COLO668 (cell line): ENCODE measurements at regions not wholly inside any gene's neighbourhood (a gene's known extent, or its start where the extent isn't known, plus 50 kb on each side); places are given as distances from the start of the nearest gene placed in this dataset.

Experiments
- DNase-seq: peaks from one replicate; lab custom pipeline; 2025; ENCODE audit not compliant: unreplicated experiment; lab: John Stamatoyannopoulos, UW

GRCh38 chr10:128973221-128973620 is 493.8 kb upstream of the MGMT start:
- DNase-seq = no peak

DNA sequence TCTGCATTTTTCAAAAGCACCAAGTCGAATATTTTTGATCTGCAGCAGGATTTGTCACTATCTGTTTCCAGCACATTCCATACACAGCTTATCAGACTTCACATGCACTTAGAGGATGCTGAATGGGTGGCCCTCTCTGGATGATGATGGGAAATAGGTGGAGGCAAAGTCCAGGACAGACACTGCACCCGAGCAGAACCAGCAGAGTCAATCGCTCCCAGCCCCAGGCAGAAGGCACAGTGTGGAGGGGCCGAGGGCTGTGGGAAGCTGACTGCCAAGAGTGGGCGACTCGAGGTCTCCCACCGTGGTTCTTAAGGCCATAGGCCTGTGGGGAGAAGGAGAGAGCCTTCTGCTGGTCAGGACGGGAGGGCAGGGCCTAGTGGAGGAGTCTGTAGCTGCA is 490.2 kb upstream of the MGMT start:
- DNase-seq = no peak

DNA sequence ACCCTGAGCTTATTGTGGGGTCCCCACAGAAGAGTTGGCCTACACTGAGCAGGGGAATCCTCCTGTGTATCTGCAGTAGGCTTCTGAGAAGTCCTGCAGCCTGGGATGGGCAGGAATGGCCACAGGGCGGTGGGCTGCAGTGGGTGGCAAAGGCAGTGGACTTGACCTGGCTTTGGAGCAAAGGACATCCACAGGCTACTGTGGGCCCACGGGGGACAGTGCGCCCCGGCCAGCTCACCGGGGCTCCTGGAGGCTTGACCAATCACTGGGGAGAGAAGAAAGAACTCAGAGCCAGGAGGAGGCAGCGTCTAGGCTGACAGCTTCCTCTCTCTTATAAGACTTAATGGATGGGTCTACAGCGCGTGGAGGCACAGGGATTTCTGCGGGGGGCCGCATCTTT is 488.8 kb upstream of the MGMT start:
- DNase-seq = no peak

- no peak for DNase-seq
Measured at GRCh38 chr10:128979405-128979804, 487.6 kb upstream of the MGMT start.

DNA sequence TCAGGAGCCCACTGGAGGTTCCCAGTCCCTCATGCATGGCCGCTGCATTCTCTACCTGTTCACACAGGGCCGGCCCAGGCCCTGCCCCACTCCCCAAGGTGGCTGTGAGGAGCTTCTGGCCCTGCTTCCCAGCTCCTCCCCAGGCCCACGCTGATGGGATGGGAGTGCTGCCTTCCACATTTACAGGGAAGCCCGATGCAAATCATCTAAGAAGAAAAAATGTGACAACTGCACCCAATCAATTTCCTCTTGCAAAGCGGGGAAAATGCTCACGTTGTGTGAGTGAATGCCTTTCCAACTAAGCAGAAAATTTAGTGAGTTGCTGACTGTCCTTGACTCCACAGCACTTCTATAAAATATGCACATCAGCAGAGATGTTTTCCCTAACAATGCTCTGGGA is 485.8 kb upstream of the MGMT start:
- no peak for DNase-seq

DNA sequence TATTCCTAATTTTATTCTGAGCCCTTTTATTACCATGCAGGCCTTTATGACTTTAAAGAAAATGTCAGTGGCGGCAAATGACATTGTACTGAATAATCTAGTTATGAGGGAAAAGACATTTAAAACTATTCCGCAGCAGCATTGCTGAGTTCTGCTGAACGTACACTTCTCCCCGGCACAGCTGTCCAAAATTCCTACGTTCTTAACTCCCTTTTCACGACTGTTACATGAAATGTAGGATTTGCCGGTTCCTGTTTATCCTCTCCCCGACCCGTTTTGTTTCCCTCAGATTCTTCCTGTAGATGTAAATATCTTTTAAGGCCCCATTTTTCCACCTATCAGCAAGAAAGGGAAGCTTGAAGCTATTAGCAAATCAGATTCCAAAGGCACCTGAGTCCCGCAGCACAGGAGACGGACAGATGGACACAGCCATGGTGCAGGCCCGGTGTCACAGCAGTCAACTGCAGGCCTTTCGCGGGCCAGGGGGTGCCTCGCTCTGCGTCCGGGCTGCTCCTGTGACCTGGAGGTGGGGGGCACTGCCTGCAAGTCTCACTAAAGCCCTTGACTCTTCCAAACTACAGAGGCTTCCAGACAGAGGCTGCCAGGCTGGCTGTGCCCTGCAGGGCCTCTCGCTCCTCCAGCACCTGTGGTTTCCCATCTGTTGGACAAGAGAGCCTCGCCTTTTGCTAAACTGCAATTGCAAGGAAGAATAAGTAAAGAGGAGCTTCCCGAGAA is 485.0 kb upstream of the MGMT start:
- no peak for DNase-seq

DNA sequence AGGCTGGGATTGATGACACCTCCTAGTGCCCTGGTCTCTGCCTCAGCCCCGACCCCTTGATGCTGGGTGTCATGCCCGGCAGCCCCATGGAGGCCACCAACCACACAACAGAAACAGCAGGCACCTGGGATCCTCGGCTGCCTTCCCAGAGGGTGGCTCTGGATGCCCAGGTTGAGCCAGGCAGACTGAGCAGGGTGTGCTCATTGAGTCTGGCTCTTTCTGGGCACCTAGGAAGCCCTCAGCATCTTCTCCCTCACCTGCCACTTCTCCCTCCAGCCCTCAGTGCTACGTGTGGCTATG is 484.5 kb upstream of the MGMT start:
- no peak for DNase-seq

DNA sequence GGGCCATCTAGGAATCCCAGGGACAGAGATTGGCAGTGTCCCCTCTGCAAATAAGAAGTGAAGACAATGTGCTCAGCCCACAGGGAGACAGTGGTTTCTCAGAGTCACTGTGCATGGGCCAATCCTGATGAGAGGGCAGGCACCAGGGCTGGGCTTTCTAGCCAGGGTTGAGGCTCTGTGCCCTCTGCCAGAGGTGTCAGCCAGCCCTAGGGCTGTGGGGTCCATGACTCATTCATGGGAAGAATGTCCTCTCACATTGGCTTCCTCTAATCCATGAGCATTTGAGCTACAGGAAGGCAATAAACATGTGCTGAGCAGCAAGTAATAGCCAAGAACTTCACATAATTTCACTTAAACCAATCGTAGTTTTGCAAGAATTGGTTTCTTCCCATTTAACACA is 482.0 kb upstream of the MGMT start:
- no peak for DNase-seq

DNA sequence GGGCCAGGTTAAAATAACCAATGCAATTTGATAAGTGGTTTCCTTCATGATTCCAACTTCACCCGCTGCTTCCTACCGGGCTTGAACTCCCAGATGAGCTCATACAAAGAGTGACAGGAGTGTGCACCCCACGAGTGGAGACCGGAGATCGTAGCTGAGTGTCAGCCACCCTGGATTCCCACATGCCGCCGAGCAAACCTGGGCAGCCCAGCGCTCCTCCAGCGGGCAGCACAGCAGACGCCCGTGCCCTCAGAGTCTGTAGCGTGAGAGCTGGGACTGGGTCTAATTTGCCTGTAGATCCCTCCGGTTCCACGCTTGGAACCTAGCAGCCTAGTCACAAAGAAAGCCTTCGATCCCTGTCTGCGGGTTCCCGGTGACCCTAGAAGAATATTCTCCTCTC is 476.1 kb upstream of the MGMT start:
- DNase-seq = no peak

DNA sequence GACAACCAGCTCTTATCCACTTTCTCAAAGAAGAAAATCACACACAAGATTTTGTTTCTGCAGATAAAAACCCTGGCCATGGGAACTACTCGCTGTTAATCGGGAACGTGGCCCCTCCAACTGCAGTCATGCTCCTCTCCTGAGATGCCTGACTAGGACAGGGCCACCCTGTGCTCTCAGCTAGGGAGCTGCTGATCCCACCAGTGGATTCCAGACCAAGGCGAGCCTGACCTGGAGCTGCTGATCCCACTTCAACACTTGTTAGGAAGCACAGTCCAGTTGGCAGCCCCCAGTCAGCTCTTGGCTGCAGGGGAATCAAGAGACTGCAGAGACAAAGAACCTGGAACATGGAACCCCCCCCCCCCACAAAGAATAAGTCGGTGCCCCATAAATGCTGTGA is 474.3 kb upstream of the MGMT start:
- no peak for DNase-seq

- no peak for DNase-seq
Measured at GRCh38 chr10:128993443-128993842, 473.6 kb upstream of the MGMT start.

GRCh38 chr10:128993911-128994538 is 473.0 kb upstream of the MGMT start:
- DNase-seq = no peak

GRCh38 chr10:128994598-128995143 is 472.4 kb upstream of the MGMT start:
- DNase-seq = no peak

DNA sequence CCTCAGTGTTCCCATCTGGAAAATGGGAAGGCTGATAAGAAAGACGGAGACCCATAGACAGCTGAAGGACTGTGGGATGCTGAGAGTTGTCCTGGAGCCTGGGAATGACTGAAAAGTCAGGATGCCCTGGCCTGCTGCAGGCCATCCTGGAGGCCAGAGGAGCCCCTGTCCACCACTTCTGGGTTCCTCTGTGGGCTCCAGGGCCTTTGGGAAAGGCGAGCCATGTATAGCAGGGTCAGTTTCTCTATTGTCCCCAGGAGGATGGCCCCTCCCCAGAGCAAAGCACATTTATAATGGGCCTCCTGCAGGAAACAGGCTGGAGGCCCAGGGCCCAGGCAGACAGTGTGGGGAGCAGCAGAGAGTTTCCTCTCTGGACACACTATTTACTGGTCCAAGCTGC is 471.4 kb upstream of the MGMT start:
- DNase-seq = no peak

- no peak for DNase-seq
Measured at GRCh38 chr10:128996092-128996491, 470.9 kb upstream of the MGMT start.

GRCh38 chr10:128998101-128998805 is 468.8 kb upstream of the MGMT start:
- DNase-seq = no peak

DNA sequence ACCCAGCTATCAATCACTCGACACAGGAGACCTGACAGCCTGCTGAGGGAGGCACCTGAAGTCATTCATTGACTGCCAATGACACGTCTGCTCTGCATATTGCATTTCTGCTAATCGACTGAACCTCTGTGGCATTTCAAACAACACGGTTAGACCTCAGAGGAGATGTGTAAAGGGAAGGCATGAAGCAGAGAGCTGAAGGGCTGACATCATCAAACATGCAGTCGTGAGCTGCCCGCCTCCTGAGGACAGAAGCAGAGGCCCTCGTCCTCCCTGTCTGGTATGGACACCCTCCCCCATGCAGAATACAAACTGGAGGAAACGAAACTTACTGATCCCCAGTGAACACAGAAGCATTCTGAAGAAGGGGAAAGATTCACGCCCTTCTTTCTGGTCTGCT is 462.6 kb upstream of the MGMT start:
- DNase-seq = no peak

DNA sequence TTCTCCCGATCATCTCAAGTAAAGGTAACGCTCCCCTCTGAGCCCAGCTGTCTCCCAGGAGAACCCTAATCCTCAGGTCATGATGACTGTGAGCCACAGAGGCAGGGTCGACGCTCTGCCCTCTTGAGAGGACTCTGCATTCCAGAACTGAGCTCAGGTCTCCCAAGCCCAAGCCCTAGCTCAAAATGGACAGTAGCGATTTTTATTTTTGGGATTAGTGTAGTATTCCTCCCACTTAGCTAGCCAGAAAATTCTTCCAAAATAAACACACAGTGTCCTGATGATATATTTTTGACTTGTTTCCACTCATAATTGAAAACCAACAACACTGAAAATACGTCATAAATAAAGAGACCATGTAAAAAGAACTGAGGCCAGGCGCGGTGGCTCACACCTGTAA is 462.0 kb upstream of the MGMT start:
- DNase-seq = no peak

DNA sequence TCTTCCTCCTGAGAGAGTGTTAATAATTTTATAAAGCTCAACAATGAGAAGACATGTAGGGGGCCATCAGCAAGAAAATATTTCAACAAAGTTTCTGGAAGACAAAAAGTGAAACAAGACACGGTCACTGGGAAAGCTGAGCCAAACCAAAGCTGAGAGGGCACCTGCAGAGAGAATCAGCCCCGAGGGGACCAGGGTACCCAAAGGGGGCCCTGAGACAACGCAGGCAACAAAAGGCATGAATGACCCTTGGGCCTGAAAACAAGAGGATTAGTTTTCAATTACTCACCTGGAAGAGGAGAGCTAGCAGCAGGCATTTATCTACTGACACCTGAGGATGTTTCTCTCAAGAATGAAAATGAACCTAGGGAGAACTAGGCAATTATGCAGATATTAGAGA is 461.2 kb upstream of the MGMT start:
- DNase-seq = no peak

GRCh38 chr10:129018511-129018910 is 448.5 kb upstream of the MGMT start:
- no peak for DNase-seq

DNA sequence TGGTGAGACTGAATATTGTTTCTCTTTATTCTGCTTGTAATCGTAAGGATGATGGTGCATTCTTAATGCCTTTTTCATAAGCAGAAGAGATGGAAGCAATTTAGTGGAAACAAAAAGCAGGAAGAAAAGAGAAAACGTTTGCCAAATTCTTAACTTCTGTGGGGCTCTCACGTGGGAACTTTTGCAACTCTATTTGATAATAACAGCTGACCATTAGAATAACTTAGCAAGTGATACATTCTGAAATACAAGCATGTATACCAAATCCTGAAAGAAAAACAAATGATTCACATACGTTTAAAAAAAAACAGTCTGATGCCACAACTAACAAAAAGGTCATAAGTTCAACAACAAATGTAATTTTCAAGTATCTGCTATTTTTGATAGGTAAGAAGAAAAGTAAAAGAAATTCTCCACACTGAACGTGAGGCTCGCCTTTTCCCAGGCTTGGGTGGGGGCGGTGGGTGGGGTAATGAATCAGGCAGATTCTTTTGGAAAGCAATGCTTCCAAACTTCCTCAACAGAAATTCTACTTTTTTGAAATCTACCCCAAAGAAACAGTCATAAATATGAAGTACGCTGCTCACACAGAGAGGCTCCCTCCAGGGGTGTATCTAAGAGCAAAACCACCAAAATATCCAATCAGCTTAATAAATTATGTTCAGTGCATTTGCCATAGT is 446.2 kb upstream of the MGMT start:
- no peak for DNase-seq
